ENCODE measurements at regions not wholly inside any gene's neighbourhood (a gene's known extent, or its start where the extent isn't known, plus 50 kb on each side); places are given as distances from the start of the nearest gene placed in this dataset.

DNA sequence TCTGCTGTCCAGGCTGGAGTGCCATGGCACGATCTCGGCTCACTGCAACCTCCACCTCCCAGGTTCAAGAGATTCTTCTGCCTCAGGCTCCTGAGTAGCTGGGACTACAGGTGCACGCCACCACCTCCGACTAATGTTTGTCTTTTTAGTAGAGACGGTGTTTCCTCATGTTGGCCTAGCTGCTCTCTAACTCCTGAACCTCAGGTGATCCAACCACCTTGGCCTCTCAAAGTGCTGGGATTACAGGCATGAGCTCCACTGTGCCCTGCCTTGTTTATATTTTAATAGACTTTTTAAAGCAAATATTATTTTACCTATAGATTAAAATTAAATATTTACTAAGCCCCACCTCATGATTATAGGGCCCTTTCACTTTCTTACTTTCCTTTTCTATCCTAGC is 483.2 kb upstream of the EPHA7 start:
- H3K4me3 ChIP-seq = no peak overlapping the region
- no peak for ATAC-seq
- no peaks in the 10 kb centered on the region for H3K9me3 ChIP-seq
- no peaks in the 10 kb centered on the region for H3K4me1 ChIP-seq
- no peaks in the 10 kb centered on the region for H3K36me3 ChIP-seq
- no peaks in the 10 kb centered on the region for H3K27me3 ChIP-seq
- 89 to 90% methylated on average over 3 to 5 of the region's 5 CpGs for WGBS, 2 donors (ENCODE audit: low coverage in 1 of 2)
- no peak for TF ChIP-seq POLR2AphosphoS5 (IDR thresholded peaks at IDR 0.05)
- H3K27ac ChIP-seq = no peak overlapping the region

DNA sequence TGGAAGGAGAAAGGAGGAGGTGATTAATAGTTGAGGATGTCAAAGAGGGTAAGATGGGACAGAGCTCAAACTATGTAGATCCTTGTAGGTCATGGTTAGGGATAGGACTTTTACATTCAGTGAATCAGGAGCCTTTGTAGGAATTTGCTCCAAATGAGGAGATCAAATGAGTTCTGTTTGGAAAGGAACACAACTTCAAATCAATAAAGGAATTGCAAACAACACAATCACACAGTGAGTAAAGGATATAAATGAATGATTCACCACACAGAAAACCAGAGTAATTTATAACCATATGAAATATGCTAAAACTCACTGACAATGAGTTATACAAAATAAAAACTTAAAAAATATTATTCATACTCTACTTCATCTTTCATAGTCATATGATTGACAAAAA is 480.8 kb upstream of the EPHA7 start:
- Histone ChIP-seq H3K9me3 (no peaks in the 10 kb centered on the region), H3K36me3 (no peaks in the 10 kb centered on the region), H3K4me1 (no peaks in the 10 kb centered on the region), H3K4me3 (no peak overlapping the region), H3K27ac (no peak overlapping the region), H3K27me3 (no peaks in the 10 kb centered on the region)
- no peak for ATAC-seq
- TF ChIP-seq EP300 (IDR thresholded peaks at IDR 0.05) (no peak), POLR2A (IDR thresholded peaks at IDR 0.05) (no peak), POLR2AphosphoS5 (IDR thresholded peaks at IDR 0.05) (no peak)
- TF ChIP-seq, protein P1, sequence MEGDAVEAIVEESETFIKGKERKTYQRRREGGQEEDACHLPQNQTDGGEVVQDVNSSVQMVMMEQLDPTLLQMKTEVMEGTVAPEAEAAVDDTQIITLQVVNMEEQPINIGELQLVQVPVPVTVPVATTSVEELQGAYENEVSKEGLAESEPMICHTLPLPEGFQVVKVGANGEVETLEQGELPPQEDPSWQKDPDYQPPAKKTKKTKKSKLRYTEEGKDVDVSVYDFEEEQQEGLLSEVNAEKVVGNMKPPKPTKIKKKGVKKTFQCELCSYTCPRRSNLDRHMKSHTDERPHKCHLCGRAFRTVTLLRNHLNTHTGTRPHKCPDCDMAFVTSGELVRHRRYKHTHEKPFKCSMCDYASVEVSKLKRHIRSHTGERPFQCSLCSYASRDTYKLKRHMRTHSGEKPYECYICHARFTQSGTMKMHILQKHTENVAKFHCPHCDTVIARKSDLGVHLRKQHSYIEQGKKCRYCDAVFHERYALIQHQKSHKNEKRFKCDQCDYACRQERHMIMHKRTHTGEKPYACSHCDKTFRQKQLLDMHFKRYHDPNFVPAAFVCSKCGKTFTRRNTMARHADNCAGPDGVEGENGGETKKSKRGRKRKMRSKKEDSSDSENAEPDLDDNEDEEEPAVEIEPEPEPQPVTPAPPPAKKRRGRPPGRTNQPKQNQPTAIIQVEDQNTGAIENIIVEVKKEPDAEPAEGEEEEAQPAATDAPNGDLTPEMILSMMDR (IDR thresholded peaks at IDR 0.05) = no peak

DNA sequence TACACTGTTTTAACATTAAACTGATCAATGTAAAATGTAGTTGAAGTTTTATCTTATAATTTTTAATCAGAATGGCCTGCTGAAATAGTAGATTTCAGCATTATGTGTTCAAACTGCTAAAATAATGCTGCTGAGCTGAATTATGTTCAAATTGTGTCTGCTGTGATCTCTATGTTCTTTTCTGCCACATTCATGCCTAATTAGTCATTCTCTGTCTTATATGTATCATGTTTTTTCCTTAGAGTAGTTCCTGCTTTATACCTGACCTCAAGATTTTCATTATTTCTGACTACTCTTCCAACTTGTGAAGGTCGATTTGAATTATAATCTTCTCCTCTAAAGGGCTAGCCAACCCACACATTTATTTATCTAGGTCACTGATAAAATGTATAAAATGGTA is 476.7 kb upstream of the EPHA7 start:
- no peaks in the 10 kb centered on the region for H3K27me3 ChIP-seq
- ATAC-seq = no peak
- H3K9me3 ChIP-seq = no peaks in the 10 kb centered on the region
- no peaks in the 10 kb centered on the region for H3K36me3 ChIP-seq
- H3K4me1 ChIP-seq = no peaks in the 10 kb centered on the region
- WGBS, 2 donors (ENCODE audit: low coverage in 1 of 2) = 58 to 63% methylated on average over 1 of the region's 1 CpG
- H3K4me3 ChIP-seq = no peak overlapping the region
- H3K27ac ChIP-seq = no peak overlapping the region
- no peak for TF ChIP-seq POLR2AphosphoS5 (IDR thresholded peaks at IDR 0.05)
- no peak for TF ChIP-seq POLR2A (IDR thresholded peaks at IDR 0.05)
- TF ChIP-seq EP300 (IDR thresholded peaks at IDR 0.05) = no peak
- TF ChIP-seq, protein P1 (IDR thresholded peaks at IDR 0.05) = no peak

DNA sequence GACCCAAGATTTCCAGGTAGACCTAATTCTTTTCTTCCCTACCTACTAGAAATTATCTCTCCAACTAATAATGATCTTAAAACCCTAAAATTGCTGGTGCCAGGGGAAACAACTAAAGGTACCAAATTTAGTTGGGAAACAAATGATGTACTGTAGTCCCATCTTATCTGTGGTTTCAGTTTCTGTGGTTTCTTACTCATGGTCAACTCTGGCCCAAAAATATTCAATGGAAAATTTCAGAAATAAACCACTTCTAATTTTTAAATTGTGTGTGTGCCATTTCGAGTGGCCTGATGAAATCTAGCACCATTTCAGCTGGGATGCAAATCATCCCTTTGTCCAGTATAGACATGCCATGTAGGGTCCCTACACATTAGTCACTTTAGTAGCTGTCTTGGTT is 475.2 kb upstream of the EPHA7 start:
- no peak overlapping the region for H3K27ac ChIP-seq
- TF ChIP-seq, protein P1 (IDR thresholded peaks at IDR 0.05) = no peak
- TF ChIP-seq EP300 (IDR thresholded peaks at IDR 0.05) (no peak), POLR2AphosphoS5 (IDR thresholded peaks at IDR 0.05) (no peak), POLR2A (IDR thresholded peaks at IDR 0.05) (no peak)
- H3K4me1 ChIP-seq = no peaks in the 10 kb centered on the region
- H3K9me3 ChIP-seq = no peaks in the 10 kb centered on the region
- no peak for ATAC-seq
- H3K36me3 ChIP-seq = no peaks in the 10 kb centered on the region
- no peaks in the 10 kb centered on the region for H3K27me3 ChIP-seq
- H3K4me3 ChIP-seq = no peak overlapping the region
- WGBS, 2 donors (ENCODE audit: low coverage in 1 of 2) = 78% methylated on average over 1 of the region's 1 CpG; no CpG with 5 or more reads in 1 of the 2 donors

DNA sequence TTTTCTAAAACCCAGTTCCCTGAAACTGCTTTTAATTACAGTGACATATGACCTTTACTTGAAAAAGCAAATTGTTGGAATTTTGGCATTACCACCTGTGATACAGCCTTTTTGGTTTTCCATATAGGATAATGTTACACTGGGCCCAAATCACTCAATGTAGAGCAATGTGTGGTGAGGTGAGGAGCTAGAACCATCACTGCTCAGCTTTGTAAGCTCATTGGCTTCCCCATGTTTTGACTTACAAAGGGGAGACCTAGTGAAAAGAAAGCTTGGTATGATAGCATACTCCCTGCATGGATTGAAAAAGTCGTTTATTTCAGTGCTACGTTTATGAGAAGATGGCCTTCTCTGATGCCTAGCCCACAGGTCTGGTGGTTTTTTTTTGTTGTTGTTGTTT is 470.4 kb upstream of the EPHA7 start:
- Histone ChIP-seq H3K4me3 (no peak overlapping the region), H3K27me3 (no peaks in the 10 kb centered on the region), H3K4me1 (no peaks in the 10 kb centered on the region), H3K27ac (no peak overlapping the region), H3K9me3 (no peaks in the 10 kb centered on the region), H3K36me3 (no peaks in the 10 kb centered on the region)
- no peak for ATAC-seq
- WGBS, 2 donors (ENCODE audit: low coverage in 1 of 2) = 82 to 91% methylated on average over 2 of the region's 2 CpGs
- TF ChIP-seq POLR2A (IDR thresholded peaks at IDR 0.05) = no peak
- no peak for TF ChIP-seq EP300 (IDR thresholded peaks at IDR 0.05)
- no peak for TF ChIP-seq POLR2AphosphoS5 (IDR thresholded peaks at IDR 0.05)
- TF ChIP-seq, protein P1 (IDR thresholded peaks at IDR 0.05) = no peak

DNA sequence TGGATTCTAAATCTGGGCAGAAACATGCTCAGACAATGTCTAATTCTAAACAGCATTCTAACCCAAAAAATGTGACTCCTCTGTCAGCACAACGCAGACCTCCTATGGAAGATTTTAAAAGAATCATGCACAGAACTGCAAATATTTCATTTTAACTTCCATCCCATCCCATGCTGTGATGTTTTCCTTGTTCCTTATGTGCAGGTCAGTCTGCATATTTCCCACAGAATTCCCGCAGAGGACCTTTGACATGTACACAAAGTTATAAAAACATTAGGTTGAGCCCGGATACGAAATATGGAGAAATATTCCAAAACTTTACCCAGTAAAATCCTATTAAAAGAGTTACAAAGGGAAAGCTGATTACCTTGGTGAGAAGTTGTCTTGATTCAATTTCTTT is 467.1 kb upstream of the EPHA7 start:
- Histone ChIP-seq H3K9me3 (no peaks in the 10 kb centered on the region), H3K27ac (no peak overlapping the region), H3K4me3 (no peak overlapping the region), H3K27me3 (no peaks in the 10 kb centered on the region), H3K4me1 (no peaks in the 10 kb centered on the region), H3K36me3 (no peaks in the 10 kb centered on the region)
- WGBS, 2 donors (ENCODE audit: low coverage in 1 of 2) = 76% methylated on average over 4 of the region's 4 CpGs
- TF ChIP-seq EP300 (IDR thresholded peaks at IDR 0.05) = no peak
- TF ChIP-seq POLR2A (IDR thresholded peaks at IDR 0.05) = no peak
- TF ChIP-seq POLR2AphosphoS5 (IDR thresholded peaks at IDR 0.05) = no peak
- TF ChIP-seq, protein P1 (IDR thresholded peaks at IDR 0.05) = no peak
- no peak for ATAC-seq
